Activated B cell treated with CpG ODN at 0.5 μM for 24 hours (primary cell): ENCODE measurements at regions not wholly inside any gene's neighbourhood (a gene's known extent, or its start where the extent isn't known, plus 50 kb on each side); places are given as distances from the start of the nearest gene placed in this dataset.

Source experiments
- ATAC-seq: fragments of 200-7000 bp; cut with Tn5 transposase; one replicate; pipeline ENCODE4 v1.10.0; 2021; ENCODE audit warnings: low read depth, mild to moderate bottlenecking, moderate library complexity
- CTCF ChIA-PET: fragments of 350-600 bp; sonication (Branson Sonifier 250); formaldehyde crosslinking; loops from one replicate; lab custom pipeline; 2021; ENCODE audit warnings: antibody characterized with exemption; lab: Charles Lee
- POLR2A ChIA-PET: fragments of 350-600 bp; sonication (Branson Sonifier 250); formaldehyde crosslinking; loops from one replicate; lab custom pipeline; 2021; ENCODE audit warnings: antibody characterized with exemption; lab: Charles Lee
- DNase-seq: peaks from one replicate; pipeline ENCODE4 v3.0.0; 2022
- H3K27ac Mint-ChIP-seq: one replicate; pipeline ENCODE4 v1.8.0; 2020; ENCODE audit warnings: mixed read lengths
- H3K27me3 Mint-ChIP-seq: one replicate; pipeline ENCODE4 v1.8.0; 2021; ENCODE audit warnings: mixed read lengths
- H3K36me3 Mint-ChIP-seq: one replicate; pipeline ENCODE4 v1.8.0; 2021; ENCODE audit warnings: low read depth, mixed read lengths
- H3K4me1 Mint-ChIP-seq: one replicate; pipeline ENCODE4 v1.8.0; 2021; ENCODE audit warnings: mixed read lengths
- H3K4me3 Mint-ChIP-seq: one replicate; pipeline ENCODE4 v1.8.0; 2020; ENCODE audit warnings: mild to moderate bottlenecking, mixed read lengths
- H3K9me3 Mint-ChIP-seq: one replicate; pipeline ENCODE4 v1.8.0; 2020; ENCODE audit warnings: mixed read lengths
- intact Hi-C: fragments of 100-400 bp; cut with micrococcal nuclease; formaldehyde crosslinking; loops from one replicate; pipeline ENCODE4 v1.15.1; 2024
- TF ChIP-seq, protein P1 (sequence below): fragments of 200-600 bp; IDR thresholded peaks from one replicate; pipeline ENCODE4 v1.8.0; 2022; ENCODE audit warnings: antibody characterized with exemption, mild to moderate bottlenecking

DNA sequence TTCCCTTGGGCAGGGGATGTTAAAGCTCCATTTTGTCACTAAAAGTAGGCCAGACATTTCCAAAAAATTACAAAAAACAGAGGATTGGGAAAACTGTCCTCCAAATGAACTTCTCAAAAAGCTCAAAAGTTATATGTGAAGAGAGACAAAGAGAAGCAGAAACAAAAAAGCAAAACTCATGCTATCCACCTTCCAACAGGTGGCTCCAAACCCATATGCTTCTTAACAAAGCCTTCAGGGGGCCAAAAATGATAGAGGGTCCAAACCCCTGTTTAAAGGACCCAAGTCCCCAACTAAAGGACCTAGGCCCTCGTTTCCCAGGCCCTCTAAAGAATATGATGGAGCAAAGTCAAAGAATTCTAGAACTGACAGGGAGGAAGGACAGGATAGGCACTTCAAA lies 146.7 kb downstream of the AASDHPPT start:
- Mint-ChIP-seq H3K4me3 (no peak overlapping the region), H3K9me3 (peaks cover 27% of the 10 kb centered on the region), H3K27ac (no peak overlapping the region), H3K27me3 (no peaks in the 10 kb centered on the region), H3K4me1 (no peaks in the 10 kb centered on the region), H3K36me3 (no peaks in the 10 kb centered on the region)
- no peak for ATAC-seq
- TF ChIP-seq, protein P1, sequence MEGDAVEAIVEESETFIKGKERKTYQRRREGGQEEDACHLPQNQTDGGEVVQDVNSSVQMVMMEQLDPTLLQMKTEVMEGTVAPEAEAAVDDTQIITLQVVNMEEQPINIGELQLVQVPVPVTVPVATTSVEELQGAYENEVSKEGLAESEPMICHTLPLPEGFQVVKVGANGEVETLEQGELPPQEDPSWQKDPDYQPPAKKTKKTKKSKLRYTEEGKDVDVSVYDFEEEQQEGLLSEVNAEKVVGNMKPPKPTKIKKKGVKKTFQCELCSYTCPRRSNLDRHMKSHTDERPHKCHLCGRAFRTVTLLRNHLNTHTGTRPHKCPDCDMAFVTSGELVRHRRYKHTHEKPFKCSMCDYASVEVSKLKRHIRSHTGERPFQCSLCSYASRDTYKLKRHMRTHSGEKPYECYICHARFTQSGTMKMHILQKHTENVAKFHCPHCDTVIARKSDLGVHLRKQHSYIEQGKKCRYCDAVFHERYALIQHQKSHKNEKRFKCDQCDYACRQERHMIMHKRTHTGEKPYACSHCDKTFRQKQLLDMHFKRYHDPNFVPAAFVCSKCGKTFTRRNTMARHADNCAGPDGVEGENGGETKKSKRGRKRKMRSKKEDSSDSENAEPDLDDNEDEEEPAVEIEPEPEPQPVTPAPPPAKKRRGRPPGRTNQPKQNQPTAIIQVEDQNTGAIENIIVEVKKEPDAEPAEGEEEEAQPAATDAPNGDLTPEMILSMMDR, result no peak
- ChIA-PET POLR2A (no interaction called here), CTCF (no interaction called here)
- DNase-seq, result no peak
- intact Hi-C loops, result no loop called here

DNA sequence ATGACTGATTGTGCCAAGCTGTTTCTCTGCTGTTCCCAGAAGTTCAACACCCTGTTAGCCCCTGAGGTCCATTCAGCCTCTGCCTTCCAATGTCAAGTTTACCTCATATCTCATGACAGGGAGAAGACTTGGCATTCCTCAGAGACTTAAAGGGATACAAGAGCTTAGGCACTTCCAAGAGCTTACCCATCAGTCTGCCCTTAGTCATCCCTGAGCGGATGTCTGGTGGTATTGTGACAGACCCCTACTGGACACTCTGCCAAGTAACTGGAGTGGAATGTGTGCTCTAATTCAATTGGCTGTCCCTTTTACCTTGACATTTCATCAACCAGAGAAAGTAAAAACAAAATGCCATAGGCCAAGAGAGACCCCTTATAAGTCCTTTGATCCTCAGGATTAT lies 151.5 kb downstream of the AASDHPPT start:
- no peak for DNase-seq
- intact Hi-C loops, result no loop called here
- no peak for ATAC-seq
- H3K27ac Mint-ChIP-seq, result no peak overlapping the region
- H3K4me3 Mint-ChIP-seq, result no peak overlapping the region
- POLR2A ChIA-PET, result no interaction called here
- H3K27me3 Mint-ChIP-seq, result no peaks in the 10 kb centered on the region
- TF ChIP-seq, protein P1, result no peak
- CTCF ChIA-PET, result no interaction called here
- H3K36me3 Mint-ChIP-seq, result no peaks in the 10 kb centered on the region
- peaks cover 19% of the 10 kb centered on the region for H3K9me3 Mint-ChIP-seq
- no peaks in the 10 kb centered on the region for H3K4me1 Mint-ChIP-seq

DNA sequence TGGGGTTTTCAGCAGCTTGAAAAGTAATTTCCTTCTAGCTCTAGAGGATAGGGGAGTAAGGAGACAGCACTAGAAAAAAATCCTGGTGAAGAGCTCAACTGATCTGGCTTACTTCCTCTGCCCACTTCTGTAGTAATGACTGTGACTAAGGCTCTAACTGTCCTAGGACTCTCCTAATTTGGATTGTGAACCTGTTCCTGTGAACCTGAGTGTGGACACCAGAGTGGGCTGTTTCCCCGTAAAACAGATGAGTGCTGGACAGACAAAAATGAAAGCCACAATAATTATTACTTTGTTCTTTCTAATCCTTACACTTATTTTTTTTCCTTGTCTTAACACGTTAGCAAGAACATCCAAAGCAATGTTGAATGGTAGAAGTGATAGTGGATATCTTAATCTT lies 154.1 kb downstream of the AASDHPPT start:
- H3K27ac Mint-ChIP-seq, result no peak overlapping the region
- CTCF ChIA-PET, result no interaction called here

DNA sequence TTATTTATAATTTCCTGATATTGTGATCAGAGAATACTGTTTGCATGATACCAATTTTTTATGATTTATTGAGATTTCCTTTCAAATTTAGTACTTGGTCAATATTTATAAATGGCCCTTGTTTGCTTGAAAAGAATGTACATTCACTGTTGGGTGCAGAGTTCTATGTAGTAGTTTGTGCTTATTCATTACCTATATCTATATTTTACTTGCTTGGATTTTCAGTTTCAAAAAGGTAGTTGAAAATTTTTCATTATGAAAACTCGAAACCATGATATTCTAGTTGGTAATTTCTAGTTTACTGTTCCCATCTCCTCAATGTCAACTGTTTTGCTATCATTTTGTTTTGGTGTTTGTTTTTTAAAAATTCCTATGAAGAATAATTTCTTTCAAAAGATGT lies 155.7 kb downstream of the AASDHPPT start:
- no peak for DNase-seq
- Mint-ChIP-seq H3K4me3 (no peak overlapping the region), H3K9me3 (peaks cover 14% of the 10 kb centered on the region), H3K27me3 (no peaks in the 10 kb centered on the region), H3K4me1 (no peaks in the 10 kb centered on the region), H3K36me3 (no peaks in the 10 kb centered on the region), H3K27ac (no peak overlapping the region)
- ATAC-seq, result no peak
- intact Hi-C loops, result no loop called here
- ChIA-PET CTCF (no interaction called here), POLR2A (no interaction called here)
- TF ChIP-seq, protein P1, result no peak

More for the DNA sequence above, 154.1 kb downstream of the AASDHPPT start:
- Mint-ChIP-seq H3K27me3 (no peaks in the 10 kb centered on the region), H3K4me1 (no peaks in the 10 kb centered on the region), H3K4me3 (no peak overlapping the region), H3K9me3 (peaks cover 18% of the 10 kb centered on the region), H3K36me3 (no peaks in the 10 kb centered on the region)
- TF ChIP-seq, protein P1, result no peak
- POLR2A ChIA-PET, result no interaction called here
- DNase-seq, result no peak
- intact Hi-C loops, result no loop called here
- no peak for ATAC-seq

DNA sequence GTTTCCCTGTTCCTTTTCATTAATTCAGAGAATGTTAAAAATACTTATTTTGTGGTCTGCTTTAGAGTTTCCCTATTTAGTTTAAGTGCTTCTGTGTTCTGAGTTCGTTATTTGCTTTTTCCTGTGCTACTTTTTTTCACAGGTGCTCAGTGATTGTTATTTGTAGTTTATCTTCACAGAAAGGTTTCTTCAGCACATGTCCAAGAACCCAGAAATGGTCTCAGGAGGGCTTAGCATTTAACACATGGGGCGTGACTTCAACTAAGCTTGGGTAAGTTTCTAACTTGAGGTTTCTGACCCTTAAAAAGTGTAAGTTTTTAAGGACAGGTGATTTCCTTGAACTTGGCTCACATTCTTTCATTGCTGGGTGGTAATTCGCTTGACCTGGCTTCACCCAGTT lies 157.3 kb downstream of the AASDHPPT start:
- ChIA-PET POLR2A (no interaction called here), CTCF (no interaction called here)
- Mint-ChIP-seq H3K36me3 (no peaks in the 10 kb centered on the region), H3K27ac (no peak overlapping the region), H3K4me1 (no peaks in the 10 kb centered on the region), H3K27me3 (no peaks in the 10 kb centered on the region), H3K4me3 (no peak overlapping the region), H3K9me3 (peaks cover 9% of the 10 kb centered on the region)
- ATAC-seq (no peak), DNase-seq (no peak)
- intact Hi-C loops, result no loop called here
- TF ChIP-seq, protein P1, result no peak
